GM21786 (cell line): ENCODE measurements at regions not wholly inside any gene's neighbourhood (a gene's known extent, or its start where the extent isn't known, plus 50 kb on each side); places are given as distances from the start of the nearest gene placed in this dataset.
"Not testable (repeated sequence)": the region's sequence is repeated elsewhere in the genome, so short reads cannot be mapped to it uniquely, and the experiment has no call there.

ENCODE experiments used
- ATAC-seq: cut with Tn5 transposase; IDR thresholded peaks from one replicate; pipeline ENCODE4 v1.9.1; 2021; ENCODE audit not compliant: unreplicated experiment

DNA sequence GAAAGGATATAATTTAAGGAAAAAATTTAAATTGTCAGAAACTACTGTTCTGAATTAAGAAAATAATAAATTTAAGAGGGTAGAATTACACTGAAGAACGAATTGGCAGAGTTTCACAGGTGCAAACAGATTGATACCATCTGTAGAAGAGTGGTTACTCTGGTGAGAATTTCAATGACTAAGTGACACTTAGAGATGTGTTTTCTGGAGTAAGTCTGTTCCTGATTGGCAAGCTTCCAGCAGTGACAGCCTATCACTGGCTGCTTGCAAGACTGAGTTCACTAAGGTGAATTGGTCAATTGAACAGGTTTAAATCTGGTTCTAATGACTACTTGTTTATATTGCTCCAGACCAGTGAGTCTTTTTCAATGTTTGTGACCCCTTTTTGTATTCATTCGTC is 838.2 kb upstream of the RGS18 start:
- ATAC-seq, result no peak

DNA sequence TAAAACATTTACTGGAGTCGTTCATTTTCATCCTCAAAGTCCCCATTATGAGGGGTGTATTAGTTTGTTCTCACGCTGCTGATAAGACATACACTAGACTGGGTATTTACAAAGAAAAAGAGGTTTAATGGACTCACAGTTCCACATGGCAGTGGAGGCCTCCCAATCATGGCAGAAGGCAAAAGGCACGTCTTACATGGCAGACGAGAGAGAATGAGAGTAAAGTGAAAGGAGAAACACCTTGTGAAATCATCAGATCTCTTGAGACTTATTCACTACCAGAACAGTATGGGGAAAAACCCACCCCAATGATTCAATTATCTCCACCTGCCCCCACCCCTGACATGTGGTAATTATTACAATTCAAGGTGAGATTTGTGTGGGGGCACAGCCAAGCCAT is 830.4 kb upstream of the RGS18 start:
- no peak for ATAC-seq

DNA sequence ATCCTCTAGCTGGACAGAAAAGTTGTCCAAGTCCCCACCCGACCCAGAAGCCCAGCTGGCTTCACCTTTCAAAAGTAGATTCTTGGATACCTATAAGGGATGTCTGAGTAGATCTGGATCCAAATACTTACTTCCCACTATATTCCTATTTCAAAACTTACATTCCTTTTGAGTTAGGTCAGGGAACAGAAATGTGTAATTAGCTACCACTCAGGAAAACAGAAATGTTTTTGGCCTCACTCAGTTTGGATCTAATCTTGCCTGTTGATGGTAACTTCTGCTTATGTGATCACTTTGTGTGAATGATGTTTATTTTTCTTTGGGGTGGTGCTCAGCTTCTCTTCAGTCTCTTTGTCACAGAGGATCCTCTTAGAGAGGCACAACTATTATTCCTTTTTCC is 814.4 kb upstream of the RGS18 start:
- ATAC-seq, result no peak

DNA sequence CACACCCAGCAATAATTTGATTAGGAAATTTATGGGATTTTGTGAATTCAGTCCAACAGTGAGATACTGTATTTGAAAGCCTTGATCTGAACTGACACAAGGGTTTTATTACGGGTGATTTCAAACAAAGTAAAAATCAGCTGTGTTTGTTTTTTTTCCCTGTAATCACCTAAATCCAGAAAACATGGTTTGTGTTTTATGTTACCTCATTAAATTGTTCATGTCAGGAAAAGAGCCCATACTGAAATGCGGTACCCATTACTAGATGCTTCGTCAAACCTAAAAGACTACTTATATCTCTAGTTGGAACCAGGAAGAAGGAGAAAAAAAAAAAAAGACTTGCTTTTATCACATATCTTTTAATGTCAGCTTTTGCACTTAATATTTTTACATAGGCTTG is 811.9 kb upstream of the RGS18 start:
- ATAC-seq, result no peak

DNA sequence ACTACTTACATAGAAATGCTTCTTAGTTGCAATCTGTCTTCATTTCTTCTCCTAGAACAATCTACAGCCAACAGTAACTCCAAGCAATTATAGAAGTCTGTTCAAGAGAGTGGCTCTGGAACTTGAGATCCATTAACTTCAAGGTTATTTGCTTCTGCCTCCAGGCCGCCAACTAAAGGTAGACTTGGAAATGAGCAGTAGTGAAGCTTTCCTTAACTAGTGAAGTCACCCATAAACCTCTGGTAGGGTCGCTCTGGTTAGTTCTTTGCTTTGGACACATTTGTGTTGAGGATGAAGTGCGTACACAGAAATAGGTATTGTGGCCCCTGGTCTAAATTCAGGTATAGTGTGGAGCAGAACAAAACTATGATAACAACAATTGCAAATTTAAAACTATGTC is 809.9 kb upstream of the RGS18 start:
- no peak for ATAC-seq

DNA sequence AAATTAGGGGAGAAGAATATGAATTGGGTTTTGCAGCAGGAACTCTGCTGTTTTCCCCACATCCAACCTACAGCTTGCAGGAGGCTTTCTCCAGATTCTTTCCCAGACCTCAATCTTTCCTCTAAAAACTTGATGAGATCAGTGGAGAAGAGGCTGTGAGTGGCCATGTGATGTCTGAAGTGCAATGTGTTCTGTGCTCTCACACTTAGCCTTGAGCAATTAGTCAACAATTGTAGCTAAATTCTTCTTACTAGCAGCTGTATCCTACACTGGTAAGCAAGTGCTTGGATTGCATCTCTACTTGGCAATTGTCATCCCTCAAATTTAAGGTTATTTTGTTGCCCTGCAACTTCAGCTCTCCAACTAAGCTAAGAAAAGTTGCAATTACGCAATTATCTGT is 807.3 kb upstream of the RGS18 start:
- no peak for ATAC-seq

DNA sequence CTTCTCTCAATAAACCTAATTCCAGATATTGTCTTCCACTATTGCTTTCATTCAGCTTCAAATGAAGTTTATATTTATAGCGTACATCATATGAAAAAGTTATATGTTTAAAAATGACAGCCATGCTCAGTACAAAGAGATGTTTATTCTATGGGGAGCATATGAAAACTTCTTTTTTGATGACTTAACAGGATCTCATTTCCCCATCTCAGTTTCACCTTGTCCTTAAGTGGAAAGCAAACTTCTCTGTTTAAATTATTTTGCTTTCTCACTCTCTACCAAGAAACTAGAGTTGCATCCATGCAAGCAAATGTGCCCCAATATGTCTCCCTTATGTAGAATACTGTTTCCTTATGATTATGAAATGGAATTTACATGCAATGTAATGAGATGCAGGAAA is 799.5 kb upstream of the RGS18 start:
- no peak for ATAC-seq

DNA sequence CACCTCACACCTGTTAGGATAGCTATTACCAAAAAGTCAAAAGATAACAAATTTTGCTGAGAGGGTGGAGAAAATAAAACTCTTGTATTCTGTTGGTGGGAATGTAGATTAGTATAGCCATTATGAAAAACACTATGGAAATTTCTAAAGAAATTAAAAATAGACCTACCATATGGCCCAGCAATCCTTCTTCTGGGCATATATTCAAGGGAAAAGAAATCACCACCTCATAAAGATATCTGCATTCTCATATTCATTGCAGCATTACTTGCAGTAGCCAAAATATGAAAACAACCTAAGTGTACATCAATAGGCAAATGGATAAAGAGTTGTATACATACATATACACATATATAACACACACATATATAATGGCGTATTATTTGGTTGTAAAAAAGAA is 791.6 kb upstream of the RGS18 start:
- no peak for ATAC-seq

DNA sequence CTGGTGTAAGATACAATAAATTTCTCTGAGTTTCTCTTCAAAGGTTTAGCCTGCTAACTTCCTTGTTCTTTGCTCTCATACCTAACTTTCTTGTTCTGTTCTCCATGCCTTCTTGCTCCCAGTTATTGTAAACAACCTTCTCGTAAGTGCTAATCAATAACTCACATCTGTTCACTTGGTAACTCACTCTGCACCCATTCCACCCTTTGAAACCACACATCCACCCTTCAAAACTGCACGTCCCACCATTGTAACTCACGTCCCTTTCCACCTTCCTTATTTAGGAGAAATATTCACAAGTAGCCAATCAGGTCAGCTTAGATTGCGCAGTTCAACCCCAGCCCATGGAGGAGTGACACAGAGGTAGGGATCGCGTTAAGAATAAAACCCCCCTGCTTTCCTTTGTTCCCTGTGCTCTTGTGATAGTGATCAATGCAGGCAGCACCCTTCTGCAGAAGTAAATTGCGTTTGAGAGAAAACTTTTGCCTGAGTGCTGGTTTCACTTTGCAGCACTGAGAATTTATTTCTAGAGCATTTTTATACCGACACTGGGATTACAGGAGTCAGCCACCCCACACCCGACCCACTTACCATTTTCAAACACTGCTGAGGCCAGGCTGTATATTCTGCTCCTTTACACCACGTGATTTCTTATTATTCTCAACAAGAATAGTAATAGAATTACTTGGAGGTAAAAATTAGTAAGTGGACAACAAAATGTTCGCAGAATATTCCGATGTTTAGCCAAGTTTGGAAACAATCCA is 789.2 kb upstream of the RGS18 start:
- no peak for ATAC-seq

DNA sequence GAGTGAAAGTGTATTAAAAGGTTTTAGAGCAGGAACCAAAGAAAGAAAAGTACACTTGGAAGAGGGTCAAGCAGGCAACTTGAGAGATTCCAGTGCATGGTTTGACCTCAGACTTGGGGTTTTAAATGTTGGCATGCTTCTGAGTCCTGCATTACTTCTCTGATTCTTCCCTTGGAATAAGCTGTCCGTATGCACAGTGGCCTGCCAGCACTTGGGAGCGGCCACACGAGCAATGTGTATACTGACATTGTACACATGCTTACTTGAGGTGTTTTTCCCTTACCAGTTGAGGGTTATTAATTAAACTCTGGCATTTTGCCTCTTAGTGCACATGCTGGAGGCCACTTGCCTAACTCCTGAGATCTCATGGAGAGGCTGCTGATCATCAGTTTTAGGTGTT is 786.6 kb upstream of the RGS18 start:
- no peak for ATAC-seq

DNA sequence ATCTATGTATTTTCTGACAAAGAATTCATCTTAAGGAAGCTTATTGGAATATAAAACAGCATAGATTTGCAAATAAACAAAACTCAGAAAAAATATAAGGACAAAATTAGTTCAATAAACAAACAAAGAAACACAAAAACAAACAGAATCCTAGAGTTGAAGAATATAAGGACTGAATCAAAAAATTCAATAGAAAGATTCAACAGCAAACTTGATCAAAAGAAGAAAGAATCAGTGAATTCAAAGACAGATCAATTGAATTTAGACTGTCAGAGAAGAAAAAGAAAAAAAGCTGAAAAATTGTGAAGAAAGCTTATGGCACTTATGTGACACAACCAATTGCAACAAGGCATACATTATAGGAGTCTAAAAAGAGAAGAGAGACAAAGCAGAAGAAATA is 770.0 kb upstream of the RGS18 start:
- no peak for ATAC-seq

DNA sequence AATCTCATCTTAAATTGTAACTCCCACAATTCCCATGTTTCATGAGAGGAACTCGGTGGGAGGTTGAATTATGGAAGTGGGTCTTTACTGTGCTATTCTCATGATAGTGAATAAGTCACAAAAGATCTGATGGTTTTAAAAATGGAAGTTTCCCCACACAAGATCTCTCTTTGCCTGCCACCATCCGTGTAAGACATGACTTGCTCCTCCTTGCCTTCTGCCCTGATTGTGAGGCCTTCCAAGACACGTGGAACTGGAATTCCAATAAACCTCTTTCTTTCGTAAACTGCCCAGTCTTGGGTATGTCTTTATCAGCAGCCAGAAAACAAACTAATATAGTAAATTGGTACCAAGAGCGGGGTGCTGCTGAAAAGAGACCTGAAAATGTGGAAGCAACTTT is 761.6 kb upstream of the RGS18 start:
- ATAC-seq, result no peak

DNA sequence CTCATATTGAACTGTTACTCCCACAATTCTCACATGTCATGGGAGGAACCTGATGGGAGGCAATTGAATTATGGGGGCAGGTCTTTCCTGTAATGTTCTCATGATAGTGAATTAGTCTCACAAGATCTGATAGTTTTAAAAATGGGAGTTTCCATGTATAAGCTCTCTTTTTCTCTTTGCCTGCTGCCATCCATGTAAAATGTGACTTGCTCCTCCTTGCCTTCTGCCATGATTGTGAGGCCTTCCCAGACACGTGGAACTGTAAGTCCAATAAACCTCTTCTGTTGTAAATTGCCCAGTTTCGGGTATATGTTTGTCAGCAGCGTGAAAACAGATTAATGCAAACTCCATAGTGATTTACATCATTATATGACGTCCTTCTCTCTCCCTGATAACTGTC is 759.7 kb upstream of the RGS18 start:
- no peak for ATAC-seq

DNA sequence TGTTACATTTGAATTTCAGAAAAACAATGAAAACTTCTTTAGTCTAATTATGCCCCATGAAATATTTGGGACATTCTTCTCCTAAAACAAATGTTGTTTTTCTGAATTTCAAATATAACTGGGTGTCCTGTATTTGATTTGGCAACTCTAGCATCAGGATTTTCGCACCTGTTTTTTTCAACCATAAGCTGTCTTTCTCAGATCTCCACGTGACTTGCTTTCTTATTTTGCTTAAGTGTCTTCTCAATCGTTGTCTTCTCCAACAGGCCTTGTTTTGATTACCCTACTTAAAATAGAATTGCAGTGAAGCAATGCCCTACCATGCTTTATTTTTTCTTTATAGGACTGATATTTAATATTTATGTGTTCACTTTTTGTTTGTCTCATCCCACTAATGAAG is 752.8 kb upstream of the RGS18 start:
- no peak for ATAC-seq

DNA sequence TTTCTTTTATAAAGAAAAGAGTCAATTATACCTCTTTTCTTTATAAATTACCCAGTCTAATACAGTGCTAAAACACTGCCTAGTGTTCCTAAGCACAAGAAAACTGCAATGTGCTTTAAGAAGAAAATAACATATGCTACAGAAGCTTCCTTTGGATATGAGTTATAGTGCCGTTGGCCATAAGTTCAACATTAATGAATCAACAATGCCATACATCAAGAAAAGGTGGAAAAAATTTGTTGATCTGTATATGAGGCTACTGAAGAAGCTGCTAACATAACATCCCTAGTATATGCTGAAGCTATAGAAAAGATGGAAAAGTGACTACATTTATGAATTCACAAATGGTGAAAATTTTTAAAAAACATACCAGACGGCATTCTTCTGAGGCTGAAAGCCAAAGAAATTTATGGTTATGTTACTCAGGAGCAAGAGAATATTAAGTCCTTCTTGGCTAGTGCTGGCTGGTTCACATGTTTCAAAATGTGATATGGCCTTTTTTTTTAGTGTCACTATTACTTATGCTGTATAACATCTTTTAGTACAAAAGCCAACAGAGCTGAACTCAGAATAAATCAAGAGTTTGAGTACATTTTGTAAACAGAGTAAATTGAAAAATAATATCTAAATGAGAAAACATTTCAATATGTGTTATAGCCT is 743.2 kb upstream of the RGS18 start:
- ATAC-seq, result no peak

DNA sequence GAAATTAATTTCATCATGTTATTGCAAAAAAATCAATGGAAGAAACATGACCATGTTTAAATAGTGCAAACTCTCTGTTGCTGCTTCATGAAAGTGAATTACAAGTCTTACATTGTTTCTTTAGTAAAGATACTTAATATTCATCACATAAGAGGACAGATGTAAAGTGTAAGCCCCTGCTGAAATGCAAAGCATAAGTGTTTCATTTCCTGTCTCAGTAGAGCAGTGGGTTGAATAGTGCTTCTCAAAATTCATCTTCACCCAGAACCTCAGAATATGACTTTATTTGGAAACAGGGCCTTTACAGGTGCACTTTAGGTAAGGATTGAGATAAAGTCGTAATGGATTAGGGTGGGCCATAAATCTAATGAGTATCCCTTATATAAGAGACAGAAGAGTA is 738.4 kb upstream of the RGS18 start:
- no peak for ATAC-seq

DNA sequence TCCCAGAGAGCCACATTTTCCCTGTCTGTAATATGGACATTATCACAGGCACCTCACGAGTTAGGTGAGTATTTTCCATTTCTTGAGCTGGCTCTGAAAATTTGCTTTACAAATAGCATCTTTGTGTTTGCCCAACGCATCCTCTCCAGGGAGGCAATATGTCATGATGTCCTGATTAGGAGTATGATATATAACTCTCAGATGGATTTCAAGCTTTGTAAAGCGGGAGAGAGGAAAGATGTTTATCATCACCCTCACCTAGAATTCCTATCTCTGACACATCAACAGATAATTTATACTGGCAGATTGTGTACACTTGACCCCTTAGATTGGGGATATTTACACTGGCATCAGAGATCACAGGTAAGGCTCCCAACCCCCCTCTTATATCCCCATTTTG is 730.7 kb upstream of the RGS18 start:
- no peak for ATAC-seq

DNA sequence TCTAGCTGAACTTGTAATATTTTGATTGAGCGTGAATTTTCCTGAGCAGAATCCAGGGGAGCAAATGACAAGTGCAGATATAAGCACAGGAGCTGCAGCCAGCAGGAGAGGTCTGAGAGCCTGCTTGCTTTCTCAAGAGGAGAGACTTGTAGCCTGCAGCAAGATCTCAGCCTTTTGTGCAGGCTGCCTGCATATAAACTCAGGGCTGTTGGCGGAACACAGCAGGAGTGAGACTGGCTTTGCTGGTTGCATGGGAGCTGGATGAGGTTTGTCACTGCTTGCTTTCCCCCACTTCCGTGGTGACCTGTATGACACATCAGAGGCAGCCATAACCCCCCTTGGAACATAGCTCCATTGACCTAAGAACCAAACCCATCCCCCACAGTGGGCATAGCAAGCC is 725.4 kb upstream of the RGS18 start:
- ATAC-seq, result no peak

DNA sequence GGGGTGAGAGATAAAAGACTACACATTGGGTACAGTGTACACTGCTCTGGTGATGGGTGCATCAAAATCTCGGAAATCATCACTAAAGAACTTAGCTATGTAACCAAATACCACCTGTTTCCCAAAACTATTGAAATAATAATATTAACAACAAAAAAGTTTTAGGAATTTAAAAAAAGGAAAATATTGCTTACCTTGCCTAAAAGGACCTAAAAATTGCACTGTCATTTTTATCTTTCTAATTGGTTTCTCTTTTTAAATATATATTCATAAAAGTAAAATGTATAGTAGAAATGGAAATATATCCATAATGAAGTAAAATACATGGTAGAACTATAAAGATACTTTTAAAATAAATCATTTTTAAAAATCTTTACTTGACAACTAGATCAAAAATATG is 719.3 kb upstream of the RGS18 start:
- no peak for ATAC-seq

DNA sequence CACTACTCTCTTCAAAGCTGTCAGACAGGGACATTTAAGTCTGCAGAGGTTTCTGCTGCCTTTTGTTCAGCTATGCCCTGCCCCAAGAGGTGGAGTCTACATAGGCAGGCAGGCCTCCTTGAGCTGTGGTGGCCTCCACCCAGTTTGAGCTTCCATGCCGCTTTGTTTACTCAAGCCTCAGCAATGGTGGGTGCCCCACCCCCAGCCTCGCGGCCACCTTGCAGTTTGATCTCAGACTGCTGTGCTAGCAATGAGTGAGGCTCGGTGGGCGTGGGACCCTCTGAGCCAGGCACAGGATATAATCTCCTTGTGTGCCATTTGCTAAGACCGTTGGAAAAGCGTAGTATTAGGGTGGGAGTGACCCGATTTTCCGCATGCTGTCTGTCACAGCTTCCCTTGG is 710.0 kb upstream of the RGS18 start:
- ATAC-seq, result not testable (repeated sequence)

DNA sequence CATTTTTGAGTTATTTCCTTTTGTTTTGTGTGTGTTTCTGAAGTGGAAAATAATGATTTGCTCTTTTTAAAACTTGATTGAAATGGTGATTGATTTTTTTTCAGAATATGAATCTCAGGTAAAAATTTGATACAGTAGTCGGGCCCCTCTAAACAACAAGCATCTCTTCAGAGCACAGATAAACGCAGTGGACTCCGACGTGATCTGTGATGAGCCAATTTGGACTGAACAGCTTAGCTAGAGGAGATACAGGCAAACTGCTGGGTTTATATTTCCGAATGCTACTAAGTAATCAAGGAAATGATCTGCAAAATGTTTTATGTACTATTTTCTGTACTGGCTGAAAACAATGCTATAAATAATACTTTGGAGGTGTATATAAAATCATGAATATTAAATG is 705.7 kb upstream of the RGS18 start:
- ATAC-seq, result no peak

DNA sequence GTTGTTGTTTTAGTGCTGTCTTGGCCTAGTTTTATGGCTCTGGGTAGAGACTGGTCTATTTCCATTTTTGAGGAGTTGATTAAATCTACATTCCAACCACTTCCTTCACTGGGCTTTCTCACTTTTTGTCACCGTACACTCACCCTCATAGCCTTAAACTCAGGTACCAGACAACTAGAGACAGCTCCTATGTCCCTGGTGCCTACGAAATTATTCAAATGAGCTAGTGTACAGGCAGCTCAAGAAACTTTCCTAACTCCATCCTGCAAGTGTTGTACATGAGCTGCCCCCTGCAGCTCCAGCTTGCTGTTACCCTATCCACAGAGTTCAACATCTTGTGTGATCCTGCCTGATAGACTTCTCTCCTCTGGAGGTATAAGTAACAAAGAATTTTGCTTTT is 704.8 kb upstream of the RGS18 start:
- ATAC-seq, result no peak

DNA sequence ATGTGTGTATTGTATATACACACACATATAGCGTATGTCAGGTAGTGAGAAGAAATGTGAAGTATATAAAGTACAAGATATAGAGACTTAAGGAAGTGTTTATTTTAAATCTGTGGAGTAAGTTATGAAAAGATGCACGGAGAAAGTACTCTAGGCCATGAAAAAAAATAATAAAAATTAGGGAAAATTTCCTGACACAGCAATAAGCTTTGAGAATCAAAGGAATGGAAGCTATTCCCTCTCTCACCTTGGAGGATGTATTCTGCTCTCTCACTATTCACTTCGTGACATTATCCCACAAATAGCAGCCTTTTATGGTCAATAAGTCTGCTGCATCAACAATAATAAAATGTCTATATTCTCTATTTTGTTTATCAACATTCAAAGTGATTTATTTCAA is 700.4 kb upstream of the RGS18 start:
- ATAC-seq, result no peak
